Upper lobe of right lung (tissue), 1 donor: ENCODE measurements at regions not wholly inside any gene's neighbourhood (a gene's known extent, or its start where the extent isn't known, plus 50 kb on each side); places are given as distances from the start of the nearest gene placed in this dataset.

Source experiments
- ATAC-seq: fragments of 200-7000 bp; cut with Tn5 transposase; one replicate; pipeline ENCODE4 v1.9.1; 2020; ENCODE audit warnings: mild to moderate bottlenecking, moderate library complexity
- DNase-seq: peaks from one replicate; pipeline ENCODE4 v3.0.0-alpha.2; 2020
- H3K27ac ChIP-seq: fragments of 200-600 bp; one replicate; pipeline ENCODE4 v1.8.0; 2022
- H3K27me3 ChIP-seq: fragments of 200-600 bp; one replicate; pipeline ENCODE4 v1.8.0; 2022; ENCODE audit warnings: mild to moderate bottlenecking
- H3K36me3 ChIP-seq: fragments of 200-600 bp; one replicate; pipeline ENCODE4 v1.8.0; 2022
- H3K4me1 ChIP-seq: fragments of 200-600 bp; one replicate; pipeline ENCODE4 v1.8.0; 2022
- H3K4me3 ChIP-seq: fragments of 200-600 bp; one replicate; pipeline ENCODE4 v1.8.0; 2022; ENCODE audit warnings: mild to moderate bottlenecking
- H3K9me3 ChIP-seq: fragments of 200-600 bp; one replicate; pipeline ENCODE4 v1.8.0; 2022
- intact Hi-C: fragments of 100-400 bp; cut with DNase I; formaldehyde crosslinking; loops from one replicate; pipeline ENCODE4 v1.11.0; 2022
- TF ChIP-seq, protein P1 (sequence below): fragments of 200-600 bp; IDR thresholded peaks from one replicate; pipeline ENCODE4 v1.8.0; 2022; ENCODE audit warnings: antibody characterized with exemption
- donor health status: DM: no; HTN: yes; CAD: no; lungs with severe emphysema.

DNA sequence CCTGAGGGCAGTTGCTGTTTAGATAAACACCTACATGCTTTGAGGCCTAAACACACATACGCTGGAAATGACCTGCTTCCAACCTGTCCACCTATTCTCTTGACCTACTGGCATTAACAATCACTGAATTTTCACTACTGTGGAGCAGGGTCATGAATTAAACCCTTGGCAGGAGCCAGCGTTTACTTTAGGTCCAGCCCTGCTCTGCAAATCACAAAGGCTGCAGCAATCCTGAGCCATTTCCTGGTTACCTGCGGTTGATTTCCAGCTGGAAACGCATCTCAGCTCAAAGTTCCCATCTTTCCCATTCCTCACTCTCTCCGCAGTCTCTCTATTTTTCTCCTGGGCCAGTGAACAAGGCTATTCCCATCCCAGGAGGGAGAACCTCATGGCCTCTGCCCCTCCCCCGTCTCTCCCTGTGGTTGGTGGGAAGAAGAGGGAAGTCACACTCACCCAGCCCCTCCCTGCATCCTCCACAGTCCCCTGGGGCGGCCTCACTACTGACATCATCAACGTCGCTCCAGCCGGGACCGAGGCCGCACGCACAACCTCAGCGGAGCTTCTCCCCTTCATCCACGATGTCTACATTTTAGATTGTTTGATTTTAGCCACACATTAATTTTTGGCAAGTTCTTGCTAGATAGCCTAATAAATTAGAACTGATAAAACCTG lies 84.5 kb upstream of the SNTG2 start:
- H3K4me1 ChIP-seq, result no peaks in the 10 kb centered on the region
- TF ChIP-seq, protein P1, sequence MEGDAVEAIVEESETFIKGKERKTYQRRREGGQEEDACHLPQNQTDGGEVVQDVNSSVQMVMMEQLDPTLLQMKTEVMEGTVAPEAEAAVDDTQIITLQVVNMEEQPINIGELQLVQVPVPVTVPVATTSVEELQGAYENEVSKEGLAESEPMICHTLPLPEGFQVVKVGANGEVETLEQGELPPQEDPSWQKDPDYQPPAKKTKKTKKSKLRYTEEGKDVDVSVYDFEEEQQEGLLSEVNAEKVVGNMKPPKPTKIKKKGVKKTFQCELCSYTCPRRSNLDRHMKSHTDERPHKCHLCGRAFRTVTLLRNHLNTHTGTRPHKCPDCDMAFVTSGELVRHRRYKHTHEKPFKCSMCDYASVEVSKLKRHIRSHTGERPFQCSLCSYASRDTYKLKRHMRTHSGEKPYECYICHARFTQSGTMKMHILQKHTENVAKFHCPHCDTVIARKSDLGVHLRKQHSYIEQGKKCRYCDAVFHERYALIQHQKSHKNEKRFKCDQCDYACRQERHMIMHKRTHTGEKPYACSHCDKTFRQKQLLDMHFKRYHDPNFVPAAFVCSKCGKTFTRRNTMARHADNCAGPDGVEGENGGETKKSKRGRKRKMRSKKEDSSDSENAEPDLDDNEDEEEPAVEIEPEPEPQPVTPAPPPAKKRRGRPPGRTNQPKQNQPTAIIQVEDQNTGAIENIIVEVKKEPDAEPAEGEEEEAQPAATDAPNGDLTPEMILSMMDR, result no peak
- ATAC-seq, result no peak
- H3K9me3 ChIP-seq, result no peaks in the 10 kb centered on the region
- H3K4me3 ChIP-seq, result no peak overlapping the region
- H3K36me3 ChIP-seq, result no peaks in the 10 kb centered on the region
- DNase-seq, result peak; percentile 48
- intact Hi-C loops, result no loop called here
- H3K27ac ChIP-seq, result no peak overlapping the region
- H3K27me3 ChIP-seq, result peaks cover 19% of the 10 kb centered on the region

DNA sequence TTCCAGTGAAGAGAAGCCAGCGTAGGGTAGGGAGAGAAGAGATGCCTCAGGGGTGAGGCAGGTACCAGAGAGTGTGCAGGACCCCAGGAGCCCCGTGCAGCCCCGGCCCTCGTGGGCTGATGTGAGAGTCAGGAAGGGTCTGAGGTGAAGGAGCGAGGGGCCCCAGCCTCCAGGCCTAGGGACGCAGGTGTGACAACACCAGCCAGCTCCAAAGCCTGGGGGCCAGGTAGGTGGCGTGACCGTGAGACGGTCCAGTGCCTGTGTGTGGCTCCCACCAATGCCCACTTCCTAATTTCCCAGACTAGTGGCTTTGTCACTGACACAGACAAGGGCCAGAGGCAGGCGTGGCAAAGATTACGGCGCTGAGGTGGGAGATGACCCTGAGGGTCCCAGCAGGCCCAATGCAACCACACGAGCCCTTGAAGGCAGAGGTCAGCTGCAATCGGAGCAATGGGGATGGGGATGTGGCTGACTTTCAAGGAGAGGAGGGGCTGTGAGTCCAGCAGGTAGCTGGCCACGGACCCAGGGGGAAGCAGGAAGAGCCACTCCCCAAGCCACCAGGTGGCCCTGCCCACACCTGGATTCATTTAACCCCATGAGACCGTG lies 86.0 kb upstream of the SNTG2 start:
- intact Hi-C loops, result no loop called here
- Histone ChIP-seq H3K4me3 (no peak overlapping the region), H3K27ac (no peak overlapping the region), H3K27me3 (peaks cover 6% of the 10 kb centered on the region), H3K36me3 (no peaks in the 10 kb centered on the region), H3K4me1 (no peaks in the 10 kb centered on the region), H3K9me3 (no peaks in the 10 kb centered on the region)
- TF ChIP-seq, protein P1, result no peak
- DNase-seq (peak; percentile 45), ATAC-seq (no peak)

DNA sequence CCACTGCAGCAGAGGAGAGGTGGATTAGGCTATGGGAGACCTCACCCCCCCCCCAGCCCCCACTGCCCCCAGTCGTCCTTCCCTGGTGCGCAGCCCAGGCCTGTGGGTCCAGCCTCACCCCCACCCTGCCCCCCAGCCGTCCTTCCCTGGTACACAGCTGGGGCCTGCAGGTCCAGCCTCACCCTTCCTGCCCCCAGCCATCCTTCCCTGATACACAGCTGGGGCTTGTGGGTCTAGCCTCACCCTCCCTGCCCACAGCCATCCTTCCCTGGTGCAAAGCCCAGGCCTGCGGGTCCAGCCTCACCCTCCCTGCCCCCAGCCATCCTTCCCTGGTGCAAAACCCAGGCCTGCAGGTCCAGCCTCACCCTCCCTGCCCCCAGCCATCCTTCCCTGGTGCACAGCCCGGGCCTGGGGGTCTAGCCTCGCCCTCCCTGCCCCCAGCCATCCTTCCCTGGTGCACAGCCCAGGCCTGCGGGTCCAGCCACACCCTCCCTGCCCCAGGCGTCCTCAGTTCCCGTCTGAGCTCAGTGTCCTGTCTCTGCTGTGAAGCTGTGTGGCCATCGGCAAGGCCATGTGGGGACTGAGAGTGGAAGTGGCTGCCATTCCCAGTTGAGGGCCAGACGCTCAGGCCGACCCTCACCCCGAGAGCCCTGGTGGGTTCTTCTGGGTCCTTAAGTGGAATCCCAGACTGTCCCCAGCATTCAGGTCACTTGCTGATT lies 86.8 kb upstream of the SNTG2 start:
- intact Hi-C loops, result no loop called here
- TF ChIP-seq, protein P1, result no peak
- ATAC-seq, result no peak
- H3K36me3 ChIP-seq, result no peaks in the 10 kb centered on the region
- peak; percentile 46 for DNase-seq
- no peak overlapping the region for H3K27ac ChIP-seq
- no peak overlapping the region for H3K4me3 ChIP-seq
- H3K27me3 ChIP-seq, result peaks cover 6% of the 10 kb centered on the region
- H3K9me3 ChIP-seq, result no peaks in the 10 kb centered on the region
- no peaks in the 10 kb centered on the region for H3K4me1 ChIP-seq

DNA sequence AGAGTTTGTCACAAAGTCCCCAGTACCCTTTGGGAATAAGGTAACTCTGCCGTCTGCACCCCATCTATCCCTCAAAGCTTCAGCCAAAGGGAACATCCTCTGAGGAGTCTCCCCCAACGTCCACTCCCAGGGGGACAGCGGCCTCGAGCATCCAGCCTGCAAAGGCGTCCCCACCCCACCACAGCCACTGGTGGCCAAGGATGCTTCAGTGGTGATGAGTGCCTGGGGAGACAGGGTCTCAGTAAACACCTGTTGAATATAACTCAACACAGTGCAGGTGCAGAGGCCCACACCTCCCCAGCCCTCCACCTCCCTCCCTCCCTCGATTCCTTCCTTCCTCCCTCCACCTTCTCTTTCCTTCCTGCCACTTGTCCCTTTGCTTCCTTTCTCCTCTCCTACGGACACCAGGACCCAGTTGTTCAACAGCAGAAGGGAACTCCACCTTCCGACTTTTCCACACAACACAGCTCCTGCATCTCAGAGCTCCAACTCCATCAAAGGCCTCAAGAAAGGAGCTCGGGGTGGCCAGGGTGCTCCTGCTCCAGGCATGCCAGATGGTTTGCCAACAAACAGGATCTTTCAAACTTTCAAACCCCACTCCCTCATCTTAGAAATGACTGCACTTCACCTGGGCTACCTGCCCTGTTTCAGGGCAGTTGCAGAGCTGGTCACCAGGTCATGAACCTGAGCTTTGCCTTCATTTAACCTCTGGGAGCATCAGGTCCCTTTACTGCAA lies 87.8 kb upstream of the SNTG2 start:
- H3K27me3 ChIP-seq, result peaks cover 6% of the 10 kb centered on the region
- DNase-seq, result no peak
- H3K4me1 ChIP-seq, result no peaks in the 10 kb centered on the region
- no peak overlapping the region for H3K4me3 ChIP-seq
- H3K9me3 ChIP-seq, result no peaks in the 10 kb centered on the region
- no peak for ATAC-seq
- no peaks in the 10 kb centered on the region for H3K36me3 ChIP-seq
- TF ChIP-seq, protein P1, result no peak
- no peak overlapping the region for H3K27ac ChIP-seq
- intact Hi-C loops, result no loop called here

DNA sequence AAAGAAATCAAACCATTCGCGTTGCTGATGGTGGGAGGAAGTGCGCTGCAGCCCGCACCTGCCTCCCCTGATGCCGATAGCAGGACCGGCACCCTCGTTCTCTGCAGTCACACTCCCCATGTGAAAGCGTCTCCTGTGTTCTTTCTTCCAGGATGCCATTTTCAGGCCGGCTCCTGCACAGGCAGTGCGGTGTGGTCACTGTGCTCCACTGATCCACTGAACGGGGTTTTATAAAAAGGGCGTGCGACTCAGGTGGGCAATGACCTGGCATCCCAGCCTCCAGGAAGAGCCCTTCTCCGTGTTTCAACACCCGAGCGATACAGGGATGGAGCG lies 88.3 kb upstream of the SNTG2 start:
- no peak for ATAC-seq
- H3K4me3 ChIP-seq, result no peak overlapping the region
- intact Hi-C loops, result no loop called here

More for the DNA sequence above, 88.3 kb upstream of the SNTG2 start:
- TF ChIP-seq, protein P1, result no peak
- Histone ChIP-seq H3K27me3 (peaks cover 6% of the 10 kb centered on the region), H3K9me3 (no peaks in the 10 kb centered on the region), H3K27ac (no peak overlapping the region), H3K36me3 (no peaks in the 10 kb centered on the region), H3K4me1 (no peaks in the 10 kb centered on the region)
- DNase-seq, result no peak
